ENCODE measurements at regions not wholly inside any gene's neighbourhood (a gene's known extent, or its start where the extent isn't known, plus 50 kb on each side); places are given as distances from the start of the nearest gene placed in this dataset.
"Not testable (repeated sequence)": the region's sequence is repeated elsewhere in the genome, so short reads cannot be mapped to it uniquely, and the experiment has no call there.

GRCh38 chr7:81478201-81478600, 291.6 kb downstream of the HGF start:
- TF ChIP-seq CTCF (conservative IDR thresholded peaks at IDR 0.05 in 1 of 2, IDR thresholded peaks at IDR 0.05 in 1 of 2; ENCODE audit: low read depth in 1 of 2, low read length in 2 of 2); EZH2 (IDR thresholded peaks at IDR 0.05; ENCODE audit: low read length, missing control alignments): not testable (repeated sequence)

Data from fibroblast of lung (primary cell).